ENCODE measurements at regions not wholly inside any gene's neighbourhood (a gene's known extent, or its start where the extent isn't known, plus 50 kb on each side); places are given as distances from the start of the nearest gene placed in this dataset.

GRCh38 chr3:40720341-40720740, 195.6 kb downstream of the ZNF621 start:
- TF ChIP-seq POLR2AphosphoS5 (IDR thresholded peaks at IDR 0.05) = no peak
- no peak for TF ChIP-seq CTCF (IDR thresholded peaks at IDR 0.05)
- no peak for TF ChIP-seq POLR2A (IDR thresholded peaks at IDR 0.05; ENCODE audit: low read depth)
- TF ChIP-seq EP300 (IDR thresholded peaks at IDR 0.05) = no peak
